ENCODE measurements at regions not wholly inside any gene's neighbourhood (a gene's known extent, or its start where the extent isn't known, plus 50 kb on each side); places are given as distances from the start of the nearest gene placed in this dataset.

DNA sequence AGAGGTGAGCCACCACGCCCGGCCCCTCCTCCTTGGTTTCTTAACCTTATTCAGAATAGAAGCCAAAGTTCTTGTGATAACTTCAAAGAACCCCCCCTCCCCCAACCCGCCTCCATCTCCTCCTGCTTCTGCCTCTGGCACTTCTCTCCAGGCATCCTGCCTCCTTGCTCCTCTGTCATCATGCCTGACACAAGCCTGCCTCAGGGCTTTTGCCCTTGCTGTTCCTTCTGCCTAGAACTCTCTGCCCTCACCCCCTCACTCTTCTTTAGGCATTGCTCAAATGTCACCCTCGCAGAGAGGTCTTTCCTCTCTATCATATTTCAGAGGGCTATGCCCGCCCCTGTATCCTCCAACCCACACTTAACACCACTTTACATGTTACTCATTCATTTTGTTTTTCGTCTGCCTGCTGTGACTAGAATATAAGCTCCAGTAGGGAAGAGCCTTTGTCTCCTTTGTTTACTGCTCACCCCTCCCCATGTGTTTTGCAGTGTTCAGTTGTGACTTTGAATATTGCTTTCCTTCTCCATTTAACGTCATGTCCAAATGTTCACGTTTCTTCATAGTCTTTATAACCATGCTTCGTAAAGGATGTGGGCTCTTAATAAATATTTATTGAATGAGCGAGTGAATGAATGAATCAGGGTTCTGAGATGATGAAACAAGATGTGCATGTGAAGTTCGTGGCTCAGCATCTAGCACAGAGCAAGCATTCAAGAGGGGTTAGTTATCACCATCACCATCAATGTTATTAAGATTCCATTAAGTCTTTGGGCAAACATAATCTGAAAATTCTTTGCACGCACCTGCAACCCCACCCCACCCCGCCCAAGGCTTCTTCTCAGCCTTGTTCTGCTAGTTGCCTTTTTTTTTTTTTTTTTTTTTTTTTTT is 186.2 kb upstream of the WSCD1 start:
- peaks cover 0 to 38% (median 3%) of the 10 kb centered on the region in 7 donors for H3K27me3 ChIP-seq (replicated peaks in 1 of 7)
- no peak overlapping the region for H3K27ac ChIP-seq
- 79 to 86% (median 81%) methylated on average over 13 of the region's 13 CpGs for WGBS, 5 donors
- no peaks in the 10 kb centered on the region for H3K36me3 ChIP-seq
- peaks cover 0 to 6% (median 0%) of the 10 kb centered on the region in 6 donors for H3K4me1 ChIP-seq
- DNase-seq: no peak
- intact Hi-C loops (cut with DNase I; ENCODE audit: low total_unique reads): no loop called here
- H3K4me3 ChIP-seq: no peak overlapping the region
- TF ChIP-seq CTCF (IDR thresholded peaks at IDR 0.05 in 8 of 11, conservative IDR thresholded peaks at IDR 0.05 in 3 of 11) (no peak), POLR2A (IDR thresholded peaks at IDR 0.05) (no peak), POLR2AphosphoS5 (IDR thresholded peaks at IDR 0.05) (no peak)
- H3K9me3 ChIP-seq: no peaks in the 10 kb centered on the region

GRCh38 chr17:5885336-5885735 is 184.8 kb upstream of the WSCD1 start:
- DNase-seq: no peak
- Histone ChIP-seq H3K36me3 (no peaks in the 10 kb centered on the region), H3K9me3 (peaks cover 0 to 7% (median 0%) of the 10 kb centered on the region in 8 donors), H3K4me1 (peaks cover 0 to 6% (median 0%) of the 10 kb centered on the region in 6 donors), H3K27ac (no peak overlapping the region), H3K4me3 (no peak overlapping the region), H3K27me3 (replicated peaks in 1 of 7) (peaks cover 0 to 34% (median 3%) of the 10 kb centered on the region in 7 donors)
- TF ChIP-seq POLR2A (IDR thresholded peaks at IDR 0.05) (no peak), CTCF (IDR thresholded peaks at IDR 0.05 in 8 of 11, conservative IDR thresholded peaks at IDR 0.05 in 3 of 11) (no peak), POLR2AphosphoS5 (IDR thresholded peaks at IDR 0.05) (no peak)
- intact Hi-C loops (cut with DNase I; ENCODE audit: low total_unique reads): no loop called here
- 84 to 98% (median 86%) methylated on average over 4 of the region's 4 CpGs for WGBS, 5 donors

- Histone ChIP-seq H3K4me1 (no peaks in the 10 kb centered on the region), H3K27me3 (replicated peaks in 1 of 7) (peaks cover 0 to 43% (median 3%) of the 10 kb centered on the region in 7 donors), H3K27ac (no peak overlapping the region), H3K4me3 (no peak overlapping the region), H3K9me3 (peaks cover 0 to 13% (median 0%) of the 10 kb centered on the region in 8 donors), H3K36me3 (no peaks in the 10 kb centered on the region)
- no peak for TF ChIP-seq POLR2A (IDR thresholded peaks at IDR 0.05)
- no peak for TF ChIP-seq CTCF (IDR thresholded peaks at IDR 0.05 in 8 of 11, conservative IDR thresholded peaks at IDR 0.05 in 3 of 11)
- TF ChIP-seq POLR2AphosphoS5 (IDR thresholded peaks at IDR 0.05): no peak
- intact Hi-C loops (cut with DNase I; ENCODE audit: low total_unique reads): no loop called here
- no peak for DNase-seq
- 67 to 81% (median 70%) methylated on average over 2 of the region's 2 CpGs for WGBS, 5 donors
Observed at GRCh38 chr17:5888811-5889210, 181.4 kb upstream of the WSCD1 start.

DNA sequence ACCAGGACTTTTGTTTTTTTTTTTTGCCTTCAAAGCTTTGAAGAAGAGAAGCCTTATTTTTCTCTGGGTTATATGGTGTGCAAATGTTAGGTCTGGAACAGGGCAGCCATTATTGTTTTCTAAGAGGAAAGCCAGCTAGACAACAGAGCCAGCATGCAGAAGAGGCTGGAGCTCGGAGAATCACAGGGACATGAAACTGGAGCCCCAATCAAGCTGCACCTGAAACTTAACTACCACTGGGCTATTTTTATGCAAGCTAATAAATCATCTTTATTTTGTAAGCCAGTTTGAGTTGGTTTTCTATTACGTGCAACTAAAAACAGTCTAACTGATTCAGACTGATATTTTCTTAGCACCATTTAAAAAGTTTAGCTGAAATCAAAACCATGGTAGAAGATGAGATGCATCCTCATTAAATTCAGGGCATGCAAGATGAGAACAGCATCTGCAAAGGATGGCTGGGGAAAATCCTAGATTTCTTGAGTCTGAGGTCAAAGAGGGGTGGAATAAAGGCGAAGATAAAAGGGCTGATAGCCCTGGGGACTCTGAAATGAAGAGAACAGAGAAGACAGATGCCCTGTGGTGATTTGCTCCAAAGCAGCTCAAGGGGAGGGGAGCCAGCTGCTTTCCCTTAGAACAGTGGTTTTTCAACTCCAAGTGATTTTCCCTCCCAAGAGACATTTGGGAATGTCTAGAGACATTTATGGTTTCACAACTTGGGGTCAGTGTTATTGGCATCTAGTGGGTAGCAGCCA is 177.1 kb upstream of the WSCD1 start:
- no peak for TF ChIP-seq CTCF (IDR thresholded peaks at IDR 0.05 in 8 of 11, conservative IDR thresholded peaks at IDR 0.05 in 3 of 11)
- TF ChIP-seq POLR2AphosphoS5 (IDR thresholded peaks at IDR 0.05): no peak
- TF ChIP-seq POLR2A (IDR thresholded peaks at IDR 0.05): no peak
- peaks cover 0 to 13% (median 0%) of the 10 kb centered on the region in 8 donors for H3K9me3 ChIP-seq
- H3K36me3 ChIP-seq: no peaks in the 10 kb centered on the region
- peaks cover 0 to 7% (median 0%) of the 10 kb centered on the region in 6 donors for H3K4me1 ChIP-seq
- peaks cover 0 to 54% (median 0%) of the 10 kb centered on the region in 7 donors for H3K27me3 ChIP-seq (replicated peaks in 1 of 7)
- no peak overlapping the region for H3K27ac ChIP-seq
- WGBS, 5 donors: 46 to 61% (median 56%) methylated on average over 3 of the region's 3 CpGs
- intact Hi-C loops (cut with DNase I; ENCODE audit: low total_unique reads): no loop called here
- H3K4me3 ChIP-seq: no peak overlapping the region
- no peak for DNase-seq

Data from spleen (tissue), 11 donors.